HEK293T (cell line): ENCODE measurements at regions not wholly inside any gene's neighbourhood (a gene's known extent, or its start where the extent isn't known, plus 50 kb on each side); places are given as distances from the start of the nearest gene placed in this dataset.

Experiments used
- CTCF ChIA-PET: fragments of 350-600 bp; formaldehyde crosslinking; extraction: SDS; loops from one replicate; lab custom pipeline; 2021; ENCODE audit warnings: antibody characterized with exemption, inconsistent platforms; lab: Yijun Ruan, JAX
- POLR2A ChIA-PET: fragments of 350-600 bp; formaldehyde crosslinking; extraction: SDS; loops from one replicate; lab custom pipeline; 2020; ENCODE audit warnings: antibody characterized with exemption, inconsistent platforms; lab: Yijun Ruan, JAX
- DNase-seq: peaks from one replicate; pipeline ENCODE4 v3.0.0; 2012; ENCODE audit warnings: mixed read lengths; ENCODE audit errors: extremely low spot score
- ARNT ChIP-seq: fragments of 450-650 bp; IDR thresholded peaks from 2 replicates; pipeline ENCODE4 v1.6.1; 2017; ENCODE audit warnings: mild to moderate bottlenecking
- BHLHE40 ChIP-seq: fragments of 450-650 bp; IDR thresholded peaks from 2 replicates; pipeline ENCODE4 v1.6.1; 2016; ENCODE audit warnings: mild to moderate bottlenecking, moderate library complexity, borderline replicate concordance
- CTBP1 ChIP-seq: fragments of 450-650 bp; IDR thresholded peaks from 2 replicates; pipeline ENCODE4 v1.6.1; 2016; ENCODE audit warnings: borderline replicate concordance
- ELF4 ChIP-seq: fragments of 450-650 bp; IDR thresholded peaks from 2 replicates; pipeline ENCODE4 v1.6.1; 2017; ENCODE audit warnings: antibody characterized with exemption
- FOXA1 ChIP-seq: fragments of 450-650 bp; IDR thresholded peaks from 2 replicates; pipeline ENCODE4 v1.6.1; 2016; ENCODE audit warnings: mild to moderate bottlenecking
- FOXK2 ChIP-seq: fragments of 450-650 bp; IDR thresholded peaks from 2 replicates; pipeline ENCODE4 v1.6.1; 2016; ENCODE audit warnings: mild to moderate bottlenecking
- FOXM1 ChIP-seq: fragments of 450-650 bp; IDR thresholded peaks from 2 replicates; pipeline ENCODE4 v1.6.1; 2017; ENCODE audit warnings: mild to moderate bottlenecking, borderline replicate concordance
- HDGF ChIP-seq: fragments of 450-650 bp; IDR thresholded peaks from 2 replicates; pipeline ENCODE4 v1.6.1; 2017; ENCODE audit warnings: antibody characterized with exemption, borderline replicate concordance
- L3MBTL2 ChIP-seq: fragments of 450-650 bp; conservative IDR thresholded peaks from 2 replicates; pipeline ENCODE4 v1.6.1; 2016; ENCODE audit warnings: mild to moderate bottlenecking
- LEF1 ChIP-seq: fragments of 450-650 bp; IDR thresholded peaks from 2 replicates; pipeline ENCODE4 v1.6.1; 2017; ENCODE audit warnings: mild to moderate bottlenecking, borderline replicate concordance
- NFRKB ChIP-seq: fragments of 450-650 bp; IDR thresholded peaks from 2 replicates; pipeline ENCODE4 v1.6.1; 2016; ENCODE audit warnings: mild to moderate bottlenecking, moderate library complexity
- SP1 ChIP-seq: fragments of 450-650 bp; IDR thresholded peaks from 2 replicates; pipeline ENCODE4 v1.6.1; 2017
- SUZ12 ChIP-seq: fragments of 450-650 bp; IDR thresholded peaks from 2 replicates; pipeline ENCODE4 v1.6.1; 2016; ENCODE audit warnings: mild to moderate bottlenecking
- TARDBP ChIP-seq: fragments of 450-650 bp; IDR thresholded peaks from 2 replicates; pipeline ENCODE4 v1.6.1; 2016
- ZNF384 ChIP-seq: fragments of 450-650 bp; IDR thresholded peaks from 2 replicates; pipeline ENCODE4 v1.6.1; 2016
- TF ChIP-seq, protein P1 (sequence below): fragments of 450-650 bp; IDR thresholded peaks from 2 replicates; pipeline ENCODE4 v1.6.1; 2016

DNA sequence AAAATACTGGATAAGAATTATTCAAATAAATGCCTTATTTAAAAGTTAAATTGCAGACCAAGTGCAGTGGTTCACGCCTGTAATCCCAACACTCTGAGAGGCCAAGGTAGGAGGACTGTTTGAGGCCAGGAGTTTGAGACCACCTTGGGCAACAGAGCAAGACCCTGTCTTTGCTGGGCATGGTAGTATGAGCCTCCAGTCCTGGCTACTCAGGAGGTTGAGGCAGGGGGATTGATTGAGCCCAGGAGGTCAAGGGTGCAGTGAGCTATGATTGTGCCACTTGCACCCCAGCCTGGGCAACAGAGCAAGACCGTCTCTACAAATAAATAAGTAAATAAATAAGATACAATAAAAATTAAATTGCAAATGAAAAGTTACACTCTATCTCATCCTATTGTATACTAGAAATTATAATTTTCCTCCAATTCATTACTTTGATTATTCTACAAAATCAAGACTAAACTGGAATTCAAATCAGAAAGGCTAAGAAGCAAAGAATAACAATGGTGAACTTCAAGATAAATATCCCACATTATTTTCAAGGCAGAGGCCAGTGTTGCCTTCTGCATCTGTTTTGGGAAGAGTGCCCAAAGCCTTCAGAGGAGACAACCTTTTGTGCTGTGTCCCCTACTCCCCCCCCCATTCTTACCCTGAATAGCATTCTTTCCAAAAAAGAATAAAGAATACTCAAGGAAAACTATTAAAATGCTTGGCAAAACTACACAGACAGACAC lies 73.3 kb upstream of the IRF2BP2 start:
- TF ChIP-seq SUZ12 = no peak
- TF ChIP-seq NFRKB = no peak
- TF ChIP-seq HDGF = no peak
- no peak for TF ChIP-seq SP1
- TF ChIP-seq BHLHE40 = no peak
- no peak for TF ChIP-seq L3MBTL2
- no peak for TF ChIP-seq LEF1
- TF ChIP-seq ARNT = no peak
- TF ChIP-seq ZNF384 = no peak
- TF ChIP-seq TARDBP = no peak
- no peak for DNase-seq
- CTCF ChIA-PET = interaction anchor here (0.6 kb wide), 3 partner anchors 13 to 312 kb away, joined by 3 read pairs; no protein-coding TSS in a partner anchor
- POLR2A ChIA-PET = no interaction called here

DNA sequence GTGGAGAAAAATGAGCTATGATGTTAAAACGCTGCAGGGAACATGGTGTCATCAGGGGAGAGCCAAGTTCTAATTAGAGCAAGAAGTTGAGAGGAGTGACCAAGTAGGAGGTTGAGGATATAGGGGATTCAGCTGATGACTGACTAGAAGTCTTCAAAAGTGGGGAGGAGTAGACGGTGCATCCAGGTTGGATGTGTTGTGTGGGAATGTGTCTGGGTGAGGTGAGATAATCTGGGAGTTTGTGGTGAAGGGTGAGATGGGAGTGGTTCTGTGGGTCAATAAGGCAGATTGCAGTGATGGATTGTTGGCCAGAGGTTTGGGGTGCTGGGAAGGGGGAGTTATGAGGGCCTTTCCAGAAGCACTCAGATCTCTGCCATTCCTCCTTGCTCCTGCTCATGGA lies 72.0 kb upstream of the IRF2BP2 start:
- CTCF ChIA-PET = no interaction called here
- POLR2A ChIA-PET = no interaction called here
- no peak for DNase-seq
- TF ChIP-seq ELF4 = no peak
- no peak for TF ChIP-seq BHLHE40
- no peak for TF ChIP-seq ZNF384
- TF ChIP-seq FOXA1 = no peak
- TF ChIP-seq CTBP1 = no peak
- TF ChIP-seq ARNT = no peak
- no peak for TF ChIP-seq HDGF

DNA sequence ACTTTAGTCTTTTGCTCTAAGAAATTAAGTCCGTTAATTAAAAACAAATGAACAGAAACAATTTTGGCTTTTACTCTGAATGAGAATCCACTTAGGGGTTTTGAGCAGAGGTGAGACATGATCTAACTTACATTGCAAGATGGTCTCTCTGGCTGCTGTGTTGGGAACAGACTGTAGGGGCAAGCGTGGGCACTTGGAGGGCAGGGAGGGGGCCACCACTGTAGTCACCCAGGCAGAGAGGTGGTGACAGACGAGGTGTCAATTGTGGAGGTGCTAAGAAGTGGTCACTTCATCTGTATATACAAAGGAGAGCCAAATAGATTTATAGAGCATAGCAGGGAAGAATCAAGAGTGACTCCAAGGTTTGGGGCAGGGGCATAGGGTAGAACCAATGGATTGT lies 71.1 kb upstream of the IRF2BP2 start:
- no peak for DNase-seq
- TF ChIP-seq FOXA1 (no peak), SUZ12 (no peak), ELF4 (no peak), FOXM1 (no peak), HDGF (no peak), ARNT (no peak), TARDBP (no peak), SP1 (no peak), LEF1 (no peak), CTBP1 (no peak), L3MBTL2 (no peak), ZNF384 (no peak), NFRKB (no peak)
- TF ChIP-seq, protein P1, sequence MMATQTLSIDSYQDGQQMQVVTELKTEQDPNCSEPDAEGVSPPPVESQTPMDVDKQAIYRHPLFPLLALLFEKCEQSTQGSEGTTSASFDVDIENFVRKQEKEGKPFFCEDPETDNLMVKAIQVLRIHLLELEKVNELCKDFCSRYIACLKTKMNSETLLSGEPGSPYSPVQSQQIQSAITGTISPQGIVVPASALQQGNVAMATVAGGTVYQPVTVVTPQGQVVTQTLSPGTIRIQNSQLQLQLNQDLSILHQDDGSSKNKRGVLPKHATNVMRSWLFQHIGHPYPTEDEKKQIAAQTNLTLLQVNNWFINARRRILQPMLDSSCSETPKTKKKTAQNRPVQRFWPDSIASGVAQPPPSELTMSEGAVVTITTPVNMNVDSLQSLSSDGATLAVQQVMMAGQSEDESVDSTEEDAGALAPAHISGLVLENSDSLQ = no peak
- CTCF ChIA-PET = no interaction called here
- POLR2A ChIA-PET = no interaction called here

DNA sequence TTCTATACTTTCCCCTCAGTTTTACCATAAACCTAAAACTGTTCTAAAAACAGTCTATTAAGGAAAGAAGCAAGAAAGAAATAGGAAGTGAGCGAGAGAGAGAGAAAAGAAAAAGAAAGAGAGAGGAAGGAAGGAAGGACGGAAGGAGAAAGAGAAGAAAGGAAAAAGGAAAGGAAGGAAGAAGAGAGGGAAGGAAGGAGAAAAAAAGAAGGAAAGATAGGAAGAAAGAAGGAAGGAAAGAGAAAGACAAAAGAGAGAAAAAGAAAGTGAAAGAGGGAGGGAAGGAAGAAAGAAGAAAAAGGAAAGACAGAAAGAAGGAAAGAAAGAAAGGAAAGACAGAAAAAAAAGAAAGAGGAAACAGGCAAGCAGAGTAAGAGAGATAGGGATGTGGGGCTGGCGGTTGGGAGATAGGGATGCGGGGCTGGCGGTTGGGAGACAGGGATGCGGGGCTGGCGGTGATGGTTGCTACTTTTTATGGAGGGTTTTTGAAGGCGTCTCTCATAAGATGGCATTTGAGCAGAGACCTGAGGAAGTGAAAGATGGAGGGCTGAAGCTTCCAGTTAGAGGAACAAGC lies 70.4 kb upstream of the IRF2BP2 start:
- ChIA-PET POLR2A (no interaction called here), CTCF (no interaction called here)
- DNase-seq = no peak
- TF ChIP-seq, protein P1 = no peak
- TF ChIP-seq TARDBP = 0 out of 2 replicates have a peak, but pooled peaks have one; percentile 27

DNA sequence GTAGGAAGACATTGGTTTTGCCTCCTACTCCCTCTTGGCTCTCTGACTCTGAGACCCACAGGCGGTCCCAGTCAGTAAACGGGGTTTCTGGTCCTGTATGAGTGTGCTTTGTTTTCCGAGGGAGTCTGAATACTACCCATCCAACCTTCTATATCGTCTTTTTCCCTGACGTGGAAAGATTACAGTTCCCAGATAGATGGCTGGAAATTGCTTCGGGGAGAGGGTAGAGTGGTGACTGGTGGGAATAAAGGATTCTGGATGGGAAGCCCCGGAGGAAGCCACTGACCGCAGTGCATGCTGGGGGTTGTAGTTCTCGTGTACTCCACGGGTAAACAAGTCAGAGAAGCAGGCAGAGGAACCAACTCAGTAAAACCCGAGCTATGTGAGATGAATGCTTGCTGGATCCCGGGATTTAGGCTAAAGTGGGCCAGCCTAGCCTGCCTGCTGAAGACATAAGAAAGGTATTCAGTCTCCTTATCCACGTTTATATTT lies 66.2 kb upstream of the IRF2BP2 start:
- TF ChIP-seq L3MBTL2 (peak; percentile 70), SUZ12 (no peak), FOXK2 (peak; percentile 43; the same call in 1 of the 2 replicates), SP1 (no peak), LEF1 (no peak)
- ChIA-PET CTCF (no interaction called here), POLR2A (interaction anchor here (1.0 kb wide), 1 partner anchor 65 kb away, joined by 3 read pairs; no protein-coding TSS in a partner anchor)
- DNase-seq = peak; percentile 92

DNA sequence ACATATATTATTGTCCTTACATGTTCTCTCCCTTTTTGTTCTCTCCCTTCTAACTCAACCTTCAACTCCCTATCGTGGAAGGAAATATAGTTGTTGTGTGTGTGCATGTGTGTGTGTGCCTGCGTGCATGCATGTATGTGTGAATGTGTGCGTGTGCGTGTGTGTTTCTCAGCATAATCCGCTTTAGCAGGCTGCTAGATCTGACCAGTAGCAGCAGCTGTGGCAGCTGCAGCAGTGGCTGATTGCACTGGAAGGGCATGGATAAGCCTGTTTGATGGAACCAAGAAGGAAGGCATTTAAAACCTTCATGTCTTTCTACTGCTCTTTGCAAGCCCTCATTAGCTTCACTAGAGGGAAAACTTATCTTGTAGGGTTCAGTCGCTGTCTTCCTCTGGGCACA lies 65.6 kb upstream of the IRF2BP2 start:
- ChIA-PET POLR2A (no interaction called here), CTCF (no interaction called here)
- TF ChIP-seq FOXM1 (no peak), BHLHE40 (no peak), L3MBTL2 (no peak), TARDBP (no peak), ELF4 (no peak), ARNT (no peak)
- DNase-seq = no peak

DNA sequence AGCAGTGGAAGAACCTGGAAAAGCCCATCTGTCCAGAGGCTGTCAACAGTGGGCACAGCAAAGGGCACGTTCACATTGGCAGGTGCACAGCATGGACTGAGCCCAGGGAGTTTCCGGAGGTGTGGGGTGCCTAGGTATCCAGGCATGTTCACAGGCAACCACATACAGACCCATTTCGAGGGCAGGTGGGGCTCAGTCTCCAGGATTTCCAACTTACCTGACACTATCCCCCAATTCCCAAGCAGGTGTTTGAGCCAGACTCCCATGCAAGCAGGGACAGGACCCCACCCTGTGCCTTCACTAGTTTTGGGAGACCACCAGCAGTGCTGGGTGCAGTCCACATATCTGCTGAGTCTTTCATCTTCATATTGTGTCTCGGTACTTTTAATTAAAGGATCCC lies 65.0 kb upstream of the IRF2BP2 start:
- ChIA-PET CTCF (no interaction called here), POLR2A (no interaction called here)
- no peak for TF ChIP-seq L3MBTL2
- TF ChIP-seq HDGF = no peak
- no peak for TF ChIP-seq CTBP1
- no peak for DNase-seq
